ENCODE measurements at regions not wholly inside any gene's neighbourhood (a gene's known extent, or its start where the extent isn't known, plus 50 kb on each side); places are given as distances from the start of the nearest gene placed in this dataset.
"Not testable (repeated sequence)": the region's sequence is repeated elsewhere in the genome, so short reads cannot be mapped to it uniquely, and the experiment has no call there.

- DNase-seq, result no peak
- no peak for TF ChIP-seq POLR2A (IDR thresholded peaks at IDR 0.05; ENCODE audit: low read length)
- TF ChIP-seq GATA1 (IDR thresholded peaks at IDR 0.05; ENCODE audit: low read depth, low read length), result no peak
Measured at GRCh38 chr6:51139950-51140385, 321.3 kb downstream of the TFAP2B start.

GRCh38 chr6:51141080-51141479 lies 322.4 kb downstream of the TFAP2B start:
- DNase-seq, result no peak
- TF ChIP-seq GATA1 (IDR thresholded peaks at IDR 0.05; ENCODE audit: low read depth, low read length) (no peak), POLR2A (IDR thresholded peaks at IDR 0.05; ENCODE audit: low read length) (no peak)

GRCh38 chr6:51147756-51148155 lies 329.1 kb downstream of the TFAP2B start:
- TF ChIP-seq GATA1 (IDR thresholded peaks at IDR 0.05; ENCODE audit: low read depth, low read length) (no peak), POLR2A (IDR thresholded peaks at IDR 0.05; ENCODE audit: low read length) (no peak)
- DNase-seq, result no peak

- DNase-seq, result no peak
- TF ChIP-seq POLR2A (IDR thresholded peaks at IDR 0.05; ENCODE audit: low read length) (no peak), GATA1 (IDR thresholded peaks at IDR 0.05; ENCODE audit: low read depth, low read length) (no peak)
Measured at GRCh38 chr6:51152594-51152993, 333.9 kb downstream of the TFAP2B start.

GRCh38 chr6:51153109-51153508 lies 334.4 kb downstream of the TFAP2B start:
- TF ChIP-seq GATA1 (IDR thresholded peaks at IDR 0.05; ENCODE audit: low read depth, low read length), result no peak
- TF ChIP-seq POLR2A (IDR thresholded peaks at IDR 0.05; ENCODE audit: low read length), result no peak
- no peak for DNase-seq

- not testable (repeated sequence) for DNase-seq
Measured at GRCh38 chr6:51154925-51155324, 336.3 kb downstream of the TFAP2B start.

GRCh38 chr6:51159260-51159659 lies 340.6 kb downstream of the TFAP2B start:
- not testable (repeated sequence) for DNase-seq

- DNase-seq, result no peak
- TF ChIP-seq POLR2A (IDR thresholded peaks at IDR 0.05; ENCODE audit: low read length) (no peak), GATA1 (IDR thresholded peaks at IDR 0.05; ENCODE audit: low read depth, low read length) (no peak)
Measured at GRCh38 chr6:51161752-51162151, 343.1 kb downstream of the TFAP2B start.

GRCh38 chr6:51163843-51164529 lies 345.3 kb downstream of the TFAP2B start:
- no peak for TF ChIP-seq POLR2A (IDR thresholded peaks at IDR 0.05; ENCODE audit: low read length)
- no peak for TF ChIP-seq GATA1 (IDR thresholded peaks at IDR 0.05; ENCODE audit: low read depth, low read length)
- DNase-seq, result no peak

- TF ChIP-seq POLR2A (IDR thresholded peaks at IDR 0.05; ENCODE audit: low read length), result no peak
- TF ChIP-seq GATA1 (IDR thresholded peaks at IDR 0.05; ENCODE audit: low read depth, low read length), result no peak
- DNase-seq, result peak; percentile 17 to 76
Measured at GRCh38 chr6:51166914-51167313, 348.2 kb downstream of the TFAP2B start.

- TF ChIP-seq POLR2A (IDR thresholded peaks at IDR 0.05; ENCODE audit: low read length), result no peak
- no peak for TF ChIP-seq GATA1 (IDR thresholded peaks at IDR 0.05; ENCODE audit: low read depth, low read length)
- DNase-seq, result peak; percentile 1 to 27
Measured at GRCh38 chr6:51167468-51167867, 348.8 kb downstream of the TFAP2B start.

- no peak for TF ChIP-seq POLR2A (IDR thresholded peaks at IDR 0.05; ENCODE audit: low read length)
- no peak for TF ChIP-seq GATA1 (IDR thresholded peaks at IDR 0.05; ENCODE audit: low read depth, low read length)
- no peak for DNase-seq
Measured at GRCh38 chr6:51182827-51183226, 364.2 kb downstream of the TFAP2B start.

GRCh38 chr6:51184046-51184445 lies 365.4 kb downstream of the TFAP2B start:
- no peak for TF ChIP-seq POLR2A (IDR thresholded peaks at IDR 0.05; ENCODE audit: low read length)
- no peak for TF ChIP-seq GATA1 (IDR thresholded peaks at IDR 0.05; ENCODE audit: low read depth, low read length)
- DNase-seq, result no peak

- not testable (repeated sequence) for DNase-seq
Measured at GRCh38 chr6:51193163-51193562, 374.5 kb downstream of the TFAP2B start.

- DNase-seq, result no peak
- TF ChIP-seq GATA1 (IDR thresholded peaks at IDR 0.05; ENCODE audit: low read depth, low read length) (no peak), POLR2A (IDR thresholded peaks at IDR 0.05; ENCODE audit: low read length) (no peak)
Measured at GRCh38 chr6:51199105-51199552, 380.5 kb downstream of the TFAP2B start.

- no peak for DNase-seq
- TF ChIP-seq GATA1 (IDR thresholded peaks at IDR 0.05; ENCODE audit: low read depth, low read length) (no peak), POLR2A (IDR thresholded peaks at IDR 0.05; ENCODE audit: low read length) (no peak)
Measured at GRCh38 chr6:51199733-51200260, 381.1 kb downstream of the TFAP2B start.

Data from erythroblast (primary cell).